T follicular helper cell (primary cell): ENCODE measurements at regions not wholly inside any gene's neighbourhood (a gene's known extent, or its start where the extent isn't known, plus 50 kb on each side); places are given as distances from the start of the nearest gene placed in this dataset.

ENCODE experiments used
- DNase-seq: peaks from one replicate; pipeline ENCODE4 v3.0.0-alpha.2; 2020; ENCODE audit warnings: low read depth

- no peak for DNase-seq
Observed at GRCh38 chr4:1463088-1463926, 57.1 kb upstream of the NKX1-1 start.

DNA sequence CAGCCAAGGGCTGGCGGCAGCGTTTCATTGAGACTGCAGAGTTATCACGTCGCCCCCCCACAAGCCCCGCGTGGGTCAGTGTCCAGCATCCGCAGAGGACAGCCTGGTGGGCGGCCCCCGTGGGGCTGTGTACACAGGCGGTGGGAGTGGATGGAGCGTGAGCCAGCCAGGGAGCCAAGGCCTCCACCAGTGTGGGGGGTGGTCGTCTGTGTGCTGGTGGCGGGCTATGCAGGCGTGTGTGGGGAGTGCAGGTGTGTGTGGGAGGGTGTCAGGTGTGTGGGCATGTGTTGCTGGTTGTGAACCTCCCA is 56.5 kb upstream of the NKX1-1 start:
- no peak for DNase-seq

DNA sequence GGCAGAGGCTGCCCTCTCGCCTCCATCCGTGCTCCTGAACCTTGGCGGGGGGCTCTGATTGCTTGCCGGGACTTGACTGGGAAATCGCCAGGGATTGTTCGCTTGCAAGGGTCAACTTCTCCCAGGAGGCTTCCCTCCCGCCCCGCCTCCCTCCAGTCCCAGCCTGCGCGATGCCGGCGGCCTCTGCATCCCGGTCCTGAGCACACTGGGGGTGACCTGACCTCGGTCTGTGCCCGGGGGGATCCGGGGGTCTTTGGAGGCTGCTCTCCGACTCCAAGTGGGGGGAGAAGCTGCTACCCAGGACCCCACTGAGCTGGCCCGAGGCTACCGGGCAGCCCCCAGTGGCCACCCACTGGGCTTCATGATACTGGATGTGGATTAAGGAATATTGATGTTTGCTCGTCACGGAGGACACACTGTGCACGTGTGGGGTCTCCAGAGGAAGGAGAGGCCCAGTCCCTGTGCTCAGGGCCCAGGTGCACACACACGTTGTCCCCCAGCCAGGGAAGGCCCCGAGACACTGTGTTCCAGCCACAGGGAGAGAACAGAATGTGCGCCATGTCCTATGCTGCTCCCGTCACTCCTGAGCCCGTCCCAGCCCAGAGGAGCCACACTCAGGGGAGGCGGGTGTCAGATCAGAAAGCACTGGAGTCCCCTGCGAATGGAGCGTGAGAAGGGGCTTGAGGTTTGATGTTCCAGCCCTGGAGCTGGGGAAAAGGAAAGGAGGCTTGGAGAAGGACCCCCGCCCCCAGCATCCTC is 55.9 kb upstream of the NKX1-1 start:
- DNase-seq = no peak

- DNase-seq = no peak
Observed at GRCh38 chr4:1460967-1461868, 55.0 kb upstream of the NKX1-1 start.

DNA sequence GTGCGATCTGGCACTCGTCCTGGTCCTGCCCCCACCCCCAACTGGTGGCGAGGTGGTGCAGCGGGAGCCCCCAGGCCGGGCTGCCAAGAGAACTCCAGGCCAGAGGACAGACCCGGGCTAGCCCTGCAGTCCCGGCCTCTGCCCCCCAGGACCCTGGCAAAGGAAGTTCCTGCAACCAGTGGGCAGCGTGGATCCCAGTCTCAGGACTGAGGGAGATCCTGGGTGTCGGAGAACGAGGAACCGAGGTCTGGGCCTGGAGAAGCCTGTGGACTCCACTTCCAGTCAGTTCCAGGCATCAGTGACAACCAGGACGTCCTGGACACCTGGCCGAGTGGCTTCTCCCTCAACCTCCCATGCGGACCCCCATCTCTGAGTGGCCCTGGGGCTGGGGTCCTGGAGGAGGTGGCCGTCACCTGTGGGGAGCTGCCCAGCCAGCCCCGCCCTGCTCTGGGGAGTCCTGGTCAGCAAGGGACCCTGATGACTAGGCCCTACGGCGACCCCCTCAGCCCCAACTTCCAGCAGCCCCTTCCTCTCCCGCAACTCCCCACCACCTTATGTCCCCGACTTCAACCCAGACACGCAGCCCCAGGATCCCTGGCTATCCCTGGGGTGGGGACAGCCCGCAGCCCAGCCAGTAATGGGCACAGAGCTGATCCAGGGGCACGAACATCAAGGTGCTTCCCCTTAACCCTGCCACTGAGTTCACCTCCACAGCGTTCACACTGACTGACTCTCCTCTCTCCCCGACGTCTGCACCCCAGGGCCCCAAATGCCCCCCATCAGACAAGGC is 53.7 kb upstream of the NKX1-1 start:
- no peak for DNase-seq

- DNase-seq = no peak
Observed at GRCh38 chr4:1459081-1459721, 53.0 kb upstream of the NKX1-1 start.

- DNase-seq = no peak
Observed at GRCh38 chr4:1458581-1458980, 52.3 kb upstream of the NKX1-1 start.
